Activated gamma-delta T cell treated with anti-CD3 and anti-CD28 coated beads, Interleukin-2, amount 50 U/mL, for 16 hours (primary cell): ENCODE measurements at regions not wholly inside any gene's neighbourhood (a gene's known extent, or its start where the extent isn't known, plus 50 kb on each side); places are given as distances from the start of the nearest gene placed in this dataset.

Experiments
- DNase-seq: peaks from one replicate; pipeline ENCODE4 v3.0.0-alpha.2; 2020; ENCODE audit warnings: low read depth

DNA sequence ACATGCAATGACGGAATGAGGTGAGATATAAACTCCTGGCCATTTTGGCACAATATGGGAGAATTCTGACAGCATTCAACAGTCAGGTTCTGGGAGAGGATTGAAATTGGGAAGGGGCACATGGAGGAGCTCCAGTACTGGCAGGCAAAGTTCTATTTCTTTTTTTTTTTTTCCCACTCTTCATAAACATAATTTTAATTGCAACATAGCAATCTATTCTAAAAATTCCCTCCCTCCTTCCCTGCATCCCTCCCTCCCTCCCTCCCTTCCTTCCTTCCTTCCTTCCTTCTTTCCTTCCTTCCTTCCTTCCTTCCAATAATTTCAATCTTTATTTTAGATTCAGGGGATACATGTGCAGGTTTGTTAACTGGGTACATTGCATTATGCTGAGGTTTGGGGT is 93.2 kb downstream of the PTCSC3 start:
- DNase-seq = no peak

DNA sequence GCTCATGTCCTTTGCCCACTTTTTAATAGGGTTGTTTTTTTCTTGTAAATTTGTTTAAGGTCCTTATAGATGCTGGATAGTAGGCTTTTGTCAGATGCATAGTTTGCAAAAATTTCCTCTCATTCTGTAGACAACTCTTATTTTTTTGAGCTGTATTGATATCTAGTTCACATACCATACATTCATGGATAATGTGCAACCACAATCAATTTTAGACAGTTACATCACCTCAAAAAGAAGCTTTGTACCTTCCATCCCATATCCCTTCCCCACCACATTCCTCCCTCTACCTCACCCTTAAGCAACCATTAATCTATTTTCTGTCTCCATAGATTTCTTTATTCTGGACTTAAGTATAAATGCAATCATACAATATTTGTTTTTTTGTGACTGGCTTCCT is 98.4 kb downstream of the PTCSC3 start:
- DNase-seq = no peak

DNA sequence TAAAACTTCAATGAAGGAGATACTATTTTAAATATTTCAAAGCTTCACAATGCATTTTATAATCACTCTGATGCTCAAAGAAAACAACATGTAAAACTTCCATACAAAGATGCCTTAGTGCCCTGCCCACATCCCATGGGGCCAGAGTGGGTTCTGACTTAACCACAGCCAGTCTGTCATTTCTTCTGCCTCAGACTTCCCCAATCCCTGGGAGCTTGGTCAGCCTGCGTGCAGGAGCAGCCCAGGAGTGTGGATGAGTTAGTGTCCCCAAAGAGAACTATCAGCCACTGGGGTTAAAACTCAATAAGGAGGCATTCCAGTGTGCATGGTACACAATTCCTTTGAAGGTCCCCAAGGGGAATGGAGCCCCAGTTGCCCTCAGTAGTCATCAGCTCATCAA is 100.3 kb downstream of the PTCSC3 start:
- DNase-seq = no peak

DNA sequence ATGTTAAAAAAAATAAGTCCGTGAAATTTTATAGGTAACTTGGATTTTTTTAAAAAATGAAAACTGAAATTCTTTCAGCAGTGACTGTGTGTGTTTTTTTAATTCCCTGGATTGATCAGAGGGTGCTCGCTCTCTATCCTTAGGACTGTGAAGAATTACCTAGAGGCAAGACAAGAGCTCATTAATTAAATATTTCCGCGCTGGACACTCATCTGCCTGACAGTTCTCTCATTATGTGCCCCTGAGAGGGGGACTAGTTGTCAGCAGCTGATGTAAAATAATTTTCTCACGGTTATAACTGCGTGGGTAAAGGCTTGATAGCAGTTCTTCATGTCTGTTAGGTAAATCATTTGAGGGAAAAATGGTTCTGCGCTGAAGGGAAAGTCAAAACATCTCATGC is 101.3 kb downstream of the PTCSC3 start:
- no peak for DNase-seq

DNA sequence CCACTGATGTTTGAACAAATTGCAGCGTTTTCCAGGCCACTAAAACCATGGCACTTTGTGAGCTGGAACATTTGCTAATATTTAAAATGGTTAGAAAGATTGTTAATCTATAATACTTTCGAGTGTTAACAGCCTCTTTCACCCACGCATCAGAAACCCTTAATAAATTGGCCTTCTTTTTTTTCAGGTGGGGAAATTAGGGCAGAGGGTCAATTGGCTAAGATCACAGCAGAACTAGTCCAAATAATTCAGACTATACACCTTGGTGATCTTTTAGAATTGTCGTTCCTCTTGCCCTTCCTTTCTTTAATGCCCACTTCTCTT is 105.8 kb downstream of the PTCSC3 start:
- no peak for DNase-seq

DNA sequence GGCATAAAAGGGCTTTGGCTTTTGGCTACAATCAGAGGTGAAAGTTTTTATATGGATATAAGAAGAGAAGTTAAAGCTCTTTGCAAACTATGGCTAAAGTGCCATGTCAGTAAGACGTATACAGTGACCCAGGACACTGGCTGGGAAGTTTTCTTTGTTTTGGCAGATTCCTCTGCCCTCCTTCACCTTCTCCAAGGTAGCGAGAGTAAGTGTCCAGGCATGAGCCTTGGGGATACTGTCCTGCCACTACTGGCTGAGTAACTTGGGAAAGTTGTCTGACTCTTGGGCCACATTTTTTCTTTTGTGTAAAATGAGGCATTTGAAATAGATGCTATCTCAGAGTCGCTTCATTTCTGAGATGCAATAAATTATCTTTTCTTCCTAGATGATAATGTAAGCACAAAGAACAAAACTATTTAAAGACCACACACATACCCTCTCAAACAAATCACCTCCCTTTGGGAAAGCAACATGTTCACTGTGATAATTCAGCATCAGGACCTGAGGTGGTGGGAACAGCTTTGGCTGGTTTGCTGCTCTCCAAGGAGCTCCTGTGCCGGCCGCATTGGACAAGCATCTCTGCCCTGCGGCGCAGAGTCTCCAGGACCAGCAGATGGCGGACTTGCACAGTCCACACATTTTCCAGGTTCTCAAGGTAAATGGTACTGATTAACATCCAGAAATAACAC is 106.3 kb downstream of the PTCSC3 start:
- no peak for DNase-seq

DNA sequence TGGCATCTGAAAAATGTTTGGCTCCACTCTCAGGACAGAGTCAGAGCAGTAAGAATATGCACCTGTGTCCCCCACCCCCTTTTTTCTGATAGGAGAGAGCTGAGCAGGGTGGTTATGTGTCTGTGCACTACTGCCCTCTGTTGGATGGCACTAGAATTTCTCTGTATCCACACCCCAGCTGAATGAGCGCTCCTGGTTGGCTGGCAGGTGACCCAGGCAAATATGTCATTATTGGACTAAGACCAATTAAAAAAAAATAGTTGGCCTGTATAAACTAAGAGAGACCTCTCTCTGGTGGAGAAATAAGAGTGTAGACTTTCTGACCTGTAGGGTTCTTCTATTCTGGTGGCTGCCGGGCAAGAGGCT is 107.0 kb downstream of the PTCSC3 start:
- DNase-seq = no peak

DNA sequence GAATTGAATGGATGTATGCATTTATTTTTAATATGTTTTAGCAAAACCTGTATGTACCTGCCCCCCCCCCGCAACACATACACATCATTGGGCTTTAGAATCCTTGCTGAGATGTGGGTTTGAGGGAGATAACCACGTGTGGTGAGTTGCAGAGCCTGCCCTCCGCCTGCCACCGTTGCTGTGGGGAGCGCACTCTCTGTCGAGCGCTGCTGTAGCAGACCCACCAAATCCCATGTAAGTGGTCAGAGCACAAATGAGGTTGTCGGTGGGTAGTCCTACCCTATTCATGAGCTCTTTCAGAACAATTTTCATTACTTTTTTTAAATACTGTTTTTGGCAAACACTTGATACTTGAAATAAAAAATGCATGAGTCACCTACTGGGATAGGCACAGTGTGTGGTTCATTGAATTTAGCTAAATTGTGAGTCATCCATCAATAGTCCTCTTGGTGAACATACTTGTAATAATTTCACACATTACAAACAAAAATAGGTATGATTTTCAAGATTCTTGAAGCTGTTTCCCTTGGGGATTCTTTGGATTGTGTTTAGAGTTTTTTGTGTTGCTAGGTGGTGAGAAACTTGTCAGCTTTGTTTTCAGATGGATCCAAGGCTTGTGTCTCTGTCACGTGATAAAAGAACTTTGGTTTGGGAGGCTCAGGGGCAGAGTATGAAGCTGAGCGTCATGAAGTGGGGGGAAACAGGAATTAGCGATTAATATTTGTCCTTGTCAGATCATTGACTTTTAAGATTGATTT is 107.6 kb downstream of the PTCSC3 start:
- DNase-seq = no peak

DNA sequence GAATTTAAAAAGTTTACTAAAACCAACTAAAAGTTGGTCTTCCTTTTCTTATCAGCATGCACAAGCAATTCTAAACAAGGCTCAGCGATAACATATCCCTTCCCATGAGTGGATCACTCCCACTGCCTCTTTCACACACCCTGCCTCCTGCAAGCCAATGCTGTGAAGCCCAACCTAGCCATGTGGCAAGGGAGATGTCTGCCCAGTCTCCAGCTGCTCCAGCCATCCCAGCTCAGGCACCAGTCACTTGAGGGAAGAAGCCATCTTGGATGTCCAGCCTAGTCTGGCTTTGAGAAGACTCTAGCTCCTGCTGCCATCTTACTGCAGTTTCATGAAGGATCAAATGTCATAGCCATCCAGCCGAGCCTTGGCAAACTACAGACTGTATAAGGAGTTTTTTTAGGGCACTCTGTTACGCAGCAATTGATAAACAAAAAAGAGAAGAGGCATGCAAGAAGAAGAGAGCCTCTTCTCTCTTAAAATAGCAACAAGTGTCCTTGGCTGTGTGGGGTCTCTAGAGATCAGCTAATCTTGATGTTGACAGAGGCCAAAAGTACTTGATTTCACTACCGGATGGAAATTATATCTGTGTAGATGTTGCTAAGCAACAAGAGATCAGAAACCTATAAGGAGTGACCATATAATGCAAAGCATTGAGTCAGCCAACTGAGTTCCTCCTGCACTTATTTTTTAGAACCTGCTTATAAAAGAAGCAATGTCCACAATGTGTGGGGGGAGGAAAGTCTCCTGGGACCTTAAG is 108.9 kb downstream of the PTCSC3 start:
- DNase-seq = no peak

DNA sequence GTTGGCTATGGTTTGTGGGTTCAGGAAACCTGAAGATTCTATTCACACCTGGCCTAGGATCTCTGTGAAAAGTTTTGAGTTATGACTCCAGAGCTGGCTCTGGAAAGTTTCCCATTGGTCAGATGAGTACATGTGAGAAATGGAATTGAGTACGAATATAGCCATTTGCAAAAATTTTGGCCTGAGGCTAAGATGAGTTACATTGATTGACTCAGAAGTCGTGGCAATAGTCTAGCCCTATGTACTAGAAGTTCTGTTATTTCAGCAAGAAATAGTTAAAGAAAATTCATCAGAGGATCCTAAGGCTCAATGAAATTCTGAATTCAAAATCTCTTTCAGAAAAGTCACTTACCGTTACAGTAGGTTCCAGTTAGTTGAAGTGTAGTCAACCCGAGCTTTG is 109.9 kb downstream of the PTCSC3 start:
- DNase-seq = no peak

DNA sequence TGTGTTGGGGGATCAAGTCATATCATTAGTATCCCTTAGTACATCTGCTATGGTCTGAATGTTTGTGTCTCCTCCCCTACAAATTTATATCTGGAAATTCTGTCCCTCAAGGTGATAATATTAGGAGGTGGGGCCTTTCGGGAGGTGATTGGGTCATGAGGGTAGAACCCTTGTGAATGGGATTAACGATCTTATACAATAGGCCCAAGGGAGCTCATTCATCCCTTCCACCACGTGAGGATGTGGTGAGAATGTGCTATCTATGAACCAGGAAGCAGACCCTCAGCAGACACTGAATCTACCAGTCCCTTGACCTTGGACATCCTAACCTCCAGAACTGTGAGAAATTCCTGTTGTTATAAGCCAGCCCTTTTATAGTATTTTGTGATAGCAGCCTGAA is 110.7 kb downstream of the PTCSC3 start:
- DNase-seq = no peak

DNA sequence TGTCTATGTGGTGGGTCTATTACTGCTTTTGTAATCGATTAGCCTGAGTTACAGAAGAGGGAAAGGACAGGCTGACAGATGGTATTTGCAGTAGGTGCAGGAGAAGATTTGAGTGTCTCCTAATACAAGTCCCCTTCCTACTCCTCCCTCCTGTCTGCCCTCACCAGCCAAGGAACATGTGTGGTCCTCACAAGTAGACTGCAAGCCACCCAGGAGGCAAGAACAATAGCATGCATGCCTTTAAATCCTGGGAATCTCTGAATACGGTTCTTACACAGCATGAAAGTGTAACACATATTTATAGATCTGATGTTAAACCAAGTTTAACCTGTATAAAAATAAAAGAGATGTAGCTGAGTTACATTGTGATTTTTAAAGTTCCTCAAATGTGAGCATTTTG is 117.0 kb downstream of the PTCSC3 start:
- DNase-seq = no peak

DNA sequence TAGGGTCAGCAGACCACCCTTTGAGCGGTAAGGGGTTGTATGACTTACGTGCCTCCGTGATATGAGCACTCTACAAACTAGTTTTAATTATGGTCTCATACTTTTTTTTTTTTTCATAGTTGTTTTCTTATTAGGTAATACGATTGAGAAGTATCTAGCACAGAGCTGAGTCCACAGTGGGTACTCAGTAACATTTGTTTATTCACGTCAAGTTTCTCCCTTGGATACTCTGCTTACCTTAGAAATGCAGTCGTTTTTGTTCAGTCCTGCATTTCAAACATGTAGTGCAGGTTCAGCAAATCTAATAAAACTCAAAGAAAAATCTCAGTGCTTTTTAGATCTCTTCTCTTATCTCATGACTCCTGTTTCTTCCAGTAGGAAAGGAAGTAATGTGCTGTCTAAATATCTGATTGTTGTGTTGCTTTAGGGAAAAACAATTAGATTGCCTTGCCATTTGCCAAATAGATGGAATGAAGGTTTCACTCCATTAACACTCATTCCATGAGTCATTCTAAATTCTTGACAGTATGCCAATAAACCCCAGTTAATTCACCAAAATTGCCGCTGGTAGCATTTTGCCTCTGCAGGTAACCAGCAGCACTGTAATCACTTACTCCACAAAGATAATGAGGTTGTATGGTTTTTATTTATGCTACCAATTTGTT is 118.9 kb downstream of the PTCSC3 start:
- no peak for DNase-seq

DNA sequence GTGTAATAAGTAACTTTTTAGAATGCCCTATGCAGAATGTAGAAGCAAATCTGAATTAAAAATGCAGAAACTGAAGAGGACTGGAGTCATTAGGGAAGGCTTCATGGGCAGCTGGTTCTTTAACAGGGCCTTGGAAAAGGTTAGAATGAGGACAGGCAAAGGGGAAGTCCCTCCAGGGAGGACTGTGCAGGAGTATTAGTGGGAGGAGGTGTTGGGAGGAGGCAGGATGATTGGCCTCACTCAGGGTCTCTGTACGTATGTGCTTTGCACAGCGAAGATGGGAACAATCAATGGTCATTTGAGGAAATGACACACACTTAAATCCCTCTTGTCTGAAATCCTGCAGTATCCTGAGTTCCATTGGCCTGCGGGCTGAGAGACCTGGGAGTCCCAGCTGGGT is 119.7 kb downstream of the PTCSC3 start:
- DNase-seq = no peak

DNA sequence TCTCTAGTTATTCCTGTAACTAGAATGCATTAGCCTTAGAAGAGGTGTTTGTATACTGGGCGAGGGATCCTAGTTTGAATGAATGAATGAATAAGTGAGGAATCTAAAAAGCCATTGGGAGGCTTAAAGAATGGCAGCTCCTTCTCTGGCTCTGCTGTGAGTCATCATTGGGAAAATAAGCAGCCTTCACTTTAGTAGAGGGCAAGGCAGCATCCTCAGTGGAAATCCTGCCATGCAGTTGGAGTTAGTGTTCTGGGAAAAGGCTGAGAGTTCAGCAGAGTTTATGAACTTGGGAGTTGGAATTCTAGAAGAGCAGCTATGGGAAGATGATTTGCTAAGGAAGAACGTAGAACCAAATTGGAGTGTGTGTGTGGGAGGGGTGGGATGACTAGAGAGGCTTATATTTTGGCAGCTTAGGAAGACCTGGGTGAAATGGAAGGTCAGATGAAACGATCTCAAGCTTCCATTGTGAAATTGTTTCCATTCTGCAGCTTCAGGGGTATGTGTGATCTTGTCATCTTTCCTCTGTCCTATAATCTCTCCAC is 120.8 kb downstream of the PTCSC3 start:
- no peak for DNase-seq

DNA sequence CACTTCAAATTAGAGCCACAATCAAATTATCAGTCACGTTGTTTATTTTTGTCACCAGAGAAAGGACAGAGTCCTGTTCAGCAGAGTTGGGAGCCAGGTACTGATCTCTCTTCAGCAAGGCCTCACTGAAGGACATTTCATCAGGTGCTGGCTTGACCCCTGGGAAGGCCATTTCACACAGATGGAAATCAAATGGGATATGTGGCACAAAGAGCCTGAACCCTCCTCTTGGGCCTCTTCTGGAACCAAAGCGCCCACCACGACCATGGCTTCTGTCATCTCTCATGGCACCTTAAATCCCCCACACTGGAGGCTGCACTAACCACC is 121.5 kb downstream of the PTCSC3 start:
- DNase-seq = no peak

DNA sequence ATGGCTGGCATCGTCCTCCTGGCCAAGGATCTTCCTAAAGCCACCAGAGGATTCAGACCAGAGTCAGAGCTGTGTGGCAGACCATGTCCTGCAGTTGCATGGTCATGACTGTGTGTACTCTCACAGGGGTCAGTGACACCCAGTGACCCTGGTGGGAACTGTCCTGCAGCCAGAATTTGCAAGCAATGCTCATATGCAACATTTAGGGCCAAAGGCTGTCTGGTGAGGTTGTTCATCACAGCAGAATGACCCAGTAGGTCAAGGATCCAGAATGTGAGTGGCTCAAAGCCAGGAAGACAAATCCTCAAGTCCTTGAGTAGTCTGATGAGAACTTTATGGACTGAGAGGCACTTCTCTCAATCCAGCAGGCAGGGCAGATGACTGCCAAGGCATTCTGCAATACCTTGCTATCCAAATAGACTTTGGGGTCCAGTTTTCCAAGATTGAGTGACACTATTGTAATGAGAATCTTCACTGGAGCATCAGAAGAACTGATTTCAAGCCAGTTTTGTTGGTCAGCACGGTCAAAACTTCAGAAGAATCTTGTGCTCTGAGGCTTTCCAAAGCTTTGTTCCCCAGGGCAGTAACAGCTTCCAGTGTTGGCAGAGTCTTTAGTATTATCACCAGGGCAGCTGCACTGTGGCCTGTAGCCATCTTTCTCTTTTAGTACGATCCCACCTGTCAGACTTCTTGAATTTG is 122.0 kb downstream of the PTCSC3 start:
- DNase-seq = no peak

DNA sequence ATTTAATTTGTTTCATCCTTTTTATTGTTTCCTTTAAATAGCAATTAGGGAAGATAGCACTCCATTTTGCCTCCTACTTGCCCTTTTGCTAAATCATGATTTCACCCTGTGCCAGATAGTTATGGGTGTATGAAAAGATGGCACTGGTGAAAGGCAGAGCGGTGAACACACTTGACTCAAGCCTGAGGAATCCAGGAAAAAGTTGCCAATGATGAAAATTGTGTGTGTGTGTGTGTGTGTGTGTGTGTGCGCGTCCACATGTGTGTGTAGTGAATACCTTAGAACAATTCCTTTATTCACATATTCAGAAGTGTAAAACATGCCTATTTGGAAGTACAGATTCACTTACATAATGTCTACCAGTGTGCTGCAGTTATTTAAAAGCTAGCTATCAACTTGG is 123.8 kb downstream of the PTCSC3 start:
- DNase-seq = no peak

DNA sequence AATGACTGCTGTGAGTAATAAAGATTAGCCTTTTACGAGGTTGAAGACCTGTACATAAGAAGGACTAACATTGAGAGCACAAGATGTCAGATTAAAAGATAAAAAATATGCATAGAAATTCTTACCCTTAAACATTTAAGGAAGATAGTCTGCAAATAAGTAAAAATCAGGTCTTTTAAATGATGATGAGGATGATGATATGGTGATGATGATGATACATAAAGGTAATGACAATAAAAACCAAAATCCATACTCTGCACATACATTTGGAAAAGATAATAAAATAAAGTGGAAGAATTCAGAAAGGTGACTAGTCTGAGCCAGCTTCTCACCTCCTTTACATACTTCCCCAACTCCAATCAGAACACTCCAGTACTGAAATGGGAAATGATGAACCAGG is 124.5 kb downstream of the PTCSC3 start:
- DNase-seq = no peak

DNA sequence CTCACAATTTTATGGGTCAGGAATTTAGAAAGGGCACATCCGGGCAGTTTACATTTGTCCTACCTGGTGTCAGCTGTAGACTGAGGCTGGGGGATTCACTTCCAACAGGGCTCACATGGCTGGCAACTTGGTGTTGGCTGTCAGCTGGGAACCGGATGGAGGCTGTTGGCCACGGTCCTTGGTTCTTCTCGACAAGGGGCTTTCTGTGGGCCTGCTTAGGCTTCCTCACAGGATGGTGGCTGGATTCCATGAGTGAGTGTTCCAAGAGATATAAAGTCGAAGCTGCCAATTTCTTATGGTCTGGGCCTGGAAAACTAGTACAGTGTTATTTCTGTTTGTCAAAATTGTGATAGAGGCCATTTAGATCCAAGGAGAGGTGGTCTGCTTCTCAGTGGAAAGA is 127.9 kb downstream of the PTCSC3 start:
- DNase-seq = no peak

DNA sequence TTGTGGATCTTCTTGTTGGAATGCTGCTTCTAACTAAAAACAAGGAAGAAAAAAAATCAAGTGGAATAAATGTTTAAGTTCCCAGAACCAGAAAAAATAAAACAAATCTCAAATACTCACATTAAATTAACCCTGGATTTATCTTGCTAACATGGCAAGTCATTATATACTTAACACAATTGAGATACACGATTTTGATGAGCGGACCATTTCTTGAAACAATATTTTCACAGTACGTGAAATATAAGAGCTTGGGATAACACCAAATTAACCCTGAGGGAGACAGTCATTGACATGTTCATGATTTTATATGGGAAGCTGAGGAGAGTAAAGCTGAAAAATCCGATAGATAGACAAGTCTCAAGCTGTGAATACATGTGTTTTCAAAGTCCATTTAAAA is 128.6 kb downstream of the PTCSC3 start:
- no peak for DNase-seq

DNA sequence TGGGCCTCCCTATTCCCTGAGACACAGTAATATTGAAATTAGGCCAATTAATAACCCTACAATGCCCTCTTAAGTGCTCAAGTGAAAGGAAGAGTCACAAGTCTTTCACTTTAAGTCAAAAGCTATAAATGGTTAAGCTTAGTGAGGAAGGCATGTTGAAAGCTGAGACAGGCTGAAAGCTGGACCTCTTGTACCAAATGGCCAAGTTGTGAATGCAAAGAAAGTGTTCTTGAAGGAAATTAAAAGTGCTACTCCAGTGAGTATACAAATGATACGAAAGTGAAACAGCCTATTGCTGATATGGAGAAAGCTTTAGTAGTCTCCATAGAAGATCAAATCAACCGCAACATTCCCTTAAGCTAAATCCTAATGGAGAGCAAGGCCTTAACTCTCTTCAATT is 140.8 kb downstream of the PTCSC3 start:
- no peak for DNase-seq
